DND-41 (cell line): ENCODE measurements at regions not wholly inside any gene's neighbourhood (a gene's known extent, or its start where the extent isn't known, plus 50 kb on each side); places are given as distances from the start of the nearest gene placed in this dataset.

ENCODE experiments used
- ATAC-seq: fragments of 200-7000 bp; cut with Tn5 transposase; 3 replicates; pipeline ENCODE4 v1.9.1; 2021; ENCODE audit warnings: low read depth; ENCODE audit not compliant: insufficient read depth
- DNase-seq: peaks from one replicate; pipeline ENCODE4 v3.0.0-alpha.2; 2020
- H2AFZ ChIP-seq: 2 replicates; pipeline ENCODE4 v1.6.0; 2012; ENCODE audit warnings: low read depth, low read length
- H3K27ac ChIP-seq: 2 replicates; pipeline ENCODE4 v1.5.1; 2012; ENCODE audit warnings: low read length, inconsistent platforms
- H3K27me3 ChIP-seq: fragments of 200-600 bp; sonication (generic); 2 replicates; pipeline ENCODE4 v1.6.0; 2012; ENCODE audit warnings: low read length, mild to moderate bottlenecking, inconsistent platforms; ENCODE audit not compliant: insufficient read depth, poor library complexity
- H3K36me3 ChIP-seq: 2 replicates; pipeline ENCODE4 v1.5.1; 2012; ENCODE audit warnings: low read length, inconsistent platforms; ENCODE audit not compliant: insufficient read depth
- H3K4me1 ChIP-seq: 2 replicates; pipeline ENCODE4 v1.5.1; 2012; ENCODE audit warnings: mild to moderate bottlenecking, low read length; ENCODE audit not compliant: insufficient read depth
- H3K4me2 ChIP-seq: 2 replicates; pipeline ENCODE4 v1.6.0; 2012; ENCODE audit warnings: mild to moderate bottlenecking, moderate library complexity, low read length, inconsistent platforms; ENCODE audit not compliant: insufficient read depth
- H3K4me3 ChIP-seq, 2 experiments: fragments of 200-600 bp in 1 of 2; shearing (Covaris generic) in 1 of 2; 2 replicates each; pipeline ENCODE4 v1.5.1; 2012 to 2016; ENCODE audit warnings: inconsistent platforms in 2 of 2, low read length in 2 of 2, mild to moderate bottlenecking in 2 of 2, low read depth in 1 of 2, moderate library complexity in 1 of 2
- H3K79me2 ChIP-seq: 2 replicates; pipeline ENCODE4 v1.6.0; 2012; ENCODE audit warnings: low read length, inconsistent platforms; ENCODE audit not compliant: insufficient read depth
- H3K9ac ChIP-seq: 2 replicates; pipeline ENCODE4 v1.6.0; 2012; ENCODE audit warnings: low read depth, mild to moderate bottlenecking, inconsistent platforms, low read length, moderate library complexity
- H3K9me3 ChIP-seq: 2 replicates; pipeline ENCODE4 v1.5.1; 2012; ENCODE audit warnings: low read length, moderate library complexity, mild to moderate bottlenecking, inconsistent platforms; ENCODE audit not compliant: insufficient read depth, severe bottlenecking
- H4K20me1 ChIP-seq: 2 replicates; pipeline ENCODE4 v1.6.0; 2012; ENCODE audit warnings: low read length; ENCODE audit not compliant: insufficient read depth
- EZH2 ChIP-seq: IDR thresholded peaks from 3 replicates; pipeline ENCODE4 v1.6.1; 2012; ENCODE audit warnings: borderline replicate concordance, low read depth, mild to moderate bottlenecking, moderate library complexity, low read length, inconsistent platforms; ENCODE audit not compliant: severe bottlenecking
- TF ChIP-seq, protein P1 (sequence below): IDR thresholded peaks from 2 replicates; pipeline ENCODE4 v1.5.1; 2012; ENCODE audit warnings: borderline replicate concordance, low read length, moderate library complexity, mild to moderate bottlenecking; ENCODE audit not compliant: poor library complexity, severe bottlenecking; ENCODE audit errors: extremely low read depth

- H3K36me3 ChIP-seq = no peaks in the 10 kb centered on the region
- no peaks in the 10 kb centered on the region for H3K9me3 ChIP-seq
- H3K27me3 ChIP-seq = no peaks in the 10 kb centered on the region
- TF ChIP-seq, protein P1, sequence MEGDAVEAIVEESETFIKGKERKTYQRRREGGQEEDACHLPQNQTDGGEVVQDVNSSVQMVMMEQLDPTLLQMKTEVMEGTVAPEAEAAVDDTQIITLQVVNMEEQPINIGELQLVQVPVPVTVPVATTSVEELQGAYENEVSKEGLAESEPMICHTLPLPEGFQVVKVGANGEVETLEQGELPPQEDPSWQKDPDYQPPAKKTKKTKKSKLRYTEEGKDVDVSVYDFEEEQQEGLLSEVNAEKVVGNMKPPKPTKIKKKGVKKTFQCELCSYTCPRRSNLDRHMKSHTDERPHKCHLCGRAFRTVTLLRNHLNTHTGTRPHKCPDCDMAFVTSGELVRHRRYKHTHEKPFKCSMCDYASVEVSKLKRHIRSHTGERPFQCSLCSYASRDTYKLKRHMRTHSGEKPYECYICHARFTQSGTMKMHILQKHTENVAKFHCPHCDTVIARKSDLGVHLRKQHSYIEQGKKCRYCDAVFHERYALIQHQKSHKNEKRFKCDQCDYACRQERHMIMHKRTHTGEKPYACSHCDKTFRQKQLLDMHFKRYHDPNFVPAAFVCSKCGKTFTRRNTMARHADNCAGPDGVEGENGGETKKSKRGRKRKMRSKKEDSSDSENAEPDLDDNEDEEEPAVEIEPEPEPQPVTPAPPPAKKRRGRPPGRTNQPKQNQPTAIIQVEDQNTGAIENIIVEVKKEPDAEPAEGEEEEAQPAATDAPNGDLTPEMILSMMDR = no peak
- no peak for TF ChIP-seq EZH2
- no peaks in the 10 kb centered on the region for H3K4me1 ChIP-seq
- H3K79me2 ChIP-seq = no peaks in the 10 kb centered on the region
- H3K4me3 ChIP-seq = no peak overlapping the region
- no peak overlapping the region for H2AFZ ChIP-seq
- ATAC-seq = no peak
- DNase-seq = no peak
- H4K20me1 ChIP-seq = no peaks in the 10 kb centered on the region
- H3K9ac ChIP-seq = no peak overlapping the region
- no peak overlapping the region for H3K27ac ChIP-seq
- no peak overlapping the region for H3K4me2 ChIP-seq
Measured at GRCh38 chr9:14434971-14435718, 121.2 kb upstream of the NFIB start.

DNA sequence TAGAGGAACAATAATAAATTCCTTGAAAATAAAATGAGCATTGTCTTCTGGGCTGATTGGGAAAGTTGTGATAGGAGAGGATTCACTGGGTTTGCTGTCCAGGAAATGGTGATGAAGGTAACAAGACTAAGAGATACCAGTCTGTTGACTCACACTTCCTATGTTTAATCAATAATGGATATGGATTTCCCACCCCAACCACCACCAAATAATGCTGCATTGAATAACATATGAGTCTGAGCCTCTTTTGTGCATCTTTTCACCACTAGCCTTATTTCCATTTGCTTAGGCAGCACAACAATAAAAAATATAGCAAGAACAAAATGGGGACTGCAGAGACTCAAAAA, 120.2 kb upstream of the NFIB start:
- H3K9me3 ChIP-seq = no peaks in the 10 kb centered on the region
- no peaks in the 10 kb centered on the region for H3K79me2 ChIP-seq
- H2AFZ ChIP-seq = no peak overlapping the region
- DNase-seq (no peak), ATAC-seq (no peak)
- no peaks in the 10 kb centered on the region for H3K36me3 ChIP-seq
- H3K4me2 ChIP-seq = no peak overlapping the region
- H4K20me1 ChIP-seq = no peaks in the 10 kb centered on the region
- no peaks in the 10 kb centered on the region for H3K4me1 ChIP-seq
- no peak overlapping the region for H3K4me3 ChIP-seq
- H3K27ac ChIP-seq = no peak overlapping the region
- H3K27me3 ChIP-seq = no peaks in the 10 kb centered on the region
- no peak overlapping the region for H3K9ac ChIP-seq
- TF ChIP-seq, protein P1 = no peak
- no peak for TF ChIP-seq EZH2

GRCh38 chr9:14433351-14434157, 119.6 kb upstream of the NFIB start:
- H4K20me1 ChIP-seq = no peaks in the 10 kb centered on the region
- H3K4me3 ChIP-seq = no peak overlapping the region
- no peak for ATAC-seq

More at GRCh38 chr9:14433351-14434157, 119.6 kb upstream of the NFIB start:
- no peak for DNase-seq
- Histone ChIP-seq H3K79me2 (no peaks in the 10 kb centered on the region), H2AFZ (no peak overlapping the region), H3K36me3 (no peaks in the 10 kb centered on the region), H3K4me2 (no peak overlapping the region), H3K9ac (no peak overlapping the region), H3K27me3 (no peaks in the 10 kb centered on the region), H3K27ac (no peak overlapping the region), H3K4me1 (no peaks in the 10 kb centered on the region), H3K9me3 (no peaks in the 10 kb centered on the region)
- no peak for TF ChIP-seq EZH2
- TF ChIP-seq, protein P1 = peak; percentile 32
